HepG2 (cell line): ENCODE measurements at regions not wholly inside any gene's neighbourhood (a gene's known extent, or its start where the extent isn't known, plus 50 kb on each side); places are given as distances from the start of the nearest gene placed in this dataset.

Source experiments
- BCL6 ChIP-seq: IDR thresholded peaks from 2 replicates; pipeline ENCODE4 v1.6.1; 2016; ENCODE audit warnings: missing genetic modification reagents, missing compliant biosample characterization
- FOXP4 ChIP-seq: sonication (generic); formaldehyde crosslinking; IDR thresholded peaks from 2 replicates; pipeline ENCODE4 v1.4.0; 2020; ENCODE audit warnings: missing genetic modification reagents
- KAT2B ChIP-seq: fragments of 150-350 bp; IDR thresholded peaks from 2 replicates; pipeline ENCODE4 v1.6.1; 2014; ENCODE audit warnings: low read depth, low read length, borderline replicate concordance
- PAWR ChIP-seq: sonication (generic); formaldehyde crosslinking; IDR thresholded peaks from 2 replicates; pipeline ENCODE4 v1.4.0; 2020; ENCODE audit warnings: missing genetic modification reagents, mild to moderate bottlenecking, borderline replicate concordance
- SUZ12 ChIP-seq: fragments of 150-350 bp; IDR thresholded peaks from 2 replicates; pipeline ENCODE4 v1.6.1; 2014; ENCODE audit warnings: low read depth, low read length
- ZBTB20 ChIP-seq: sonication (generic); formaldehyde crosslinking; IDR thresholded peaks from 2 replicates; pipeline ENCODE4 v1.8.1; 2023; ENCODE audit warnings: missing genetic modification reagents, low read depth, mild to moderate bottlenecking, borderline replicate concordance
- ZFP36L1 ChIP-seq: sonication (generic); formaldehyde crosslinking; IDR thresholded peaks from 2 replicates; pipeline ENCODE4 v1.8.0; 2022; ENCODE audit warnings: mild to moderate bottlenecking, missing genetic modification reagents, moderate library complexity
- ZNF234 ChIP-seq: sonication (generic); formaldehyde crosslinking; conservative IDR thresholded peaks from 2 replicates; pipeline ENCODE4 v1.5.1; 2020; ENCODE audit warnings: mild to moderate bottlenecking, missing genetic modification reagents
- ZNF543 ChIP-seq: sonication (generic); formaldehyde crosslinking; IDR thresholded peaks from 2 replicates; pipeline ENCODE4 v1.4.0; 2020; ENCODE audit warnings: mild to moderate bottlenecking, missing genetic modification reagents
- ZNF703 ChIP-seq: sonication (generic); formaldehyde crosslinking; IDR thresholded peaks from 2 replicates; pipeline ENCODE4 v1.5.1; 2020; ENCODE audit warnings: missing genetic modification reagents, mild to moderate bottlenecking, moderate library complexity, borderline replicate concordance
- ZXDC ChIP-seq: sonication (generic); formaldehyde crosslinking; IDR thresholded peaks from 2 replicates; pipeline ENCODE4 v1.5.0; 2020; ENCODE audit warnings: mild to moderate bottlenecking, missing genetic modification reagents
- TF ChIP-seq, protein P1 (sequence below): sonication (generic); formaldehyde crosslinking; IDR thresholded peaks from 2 replicates; pipeline ENCODE4 v1.4.0; 2020; ENCODE audit warnings: mild to moderate bottlenecking, missing genetic modification reagents, borderline replicate concordance
- TF ChIP-seq, protein P2 (sequence below): sonication (generic); formaldehyde crosslinking; IDR thresholded peaks from 2 replicates; pipeline ENCODE4 v1.4.0; 2020; ENCODE audit warnings: missing genetic modification reagents

GRCh38 chr7:85765698-85766298 is 578.9 kb upstream of the SEMA3D start (continued):
- peak; percentile 69 for TF ChIP-seq FOXP4 (CRISPR knock-in tag)
- TF ChIP-seq, protein P1, sequence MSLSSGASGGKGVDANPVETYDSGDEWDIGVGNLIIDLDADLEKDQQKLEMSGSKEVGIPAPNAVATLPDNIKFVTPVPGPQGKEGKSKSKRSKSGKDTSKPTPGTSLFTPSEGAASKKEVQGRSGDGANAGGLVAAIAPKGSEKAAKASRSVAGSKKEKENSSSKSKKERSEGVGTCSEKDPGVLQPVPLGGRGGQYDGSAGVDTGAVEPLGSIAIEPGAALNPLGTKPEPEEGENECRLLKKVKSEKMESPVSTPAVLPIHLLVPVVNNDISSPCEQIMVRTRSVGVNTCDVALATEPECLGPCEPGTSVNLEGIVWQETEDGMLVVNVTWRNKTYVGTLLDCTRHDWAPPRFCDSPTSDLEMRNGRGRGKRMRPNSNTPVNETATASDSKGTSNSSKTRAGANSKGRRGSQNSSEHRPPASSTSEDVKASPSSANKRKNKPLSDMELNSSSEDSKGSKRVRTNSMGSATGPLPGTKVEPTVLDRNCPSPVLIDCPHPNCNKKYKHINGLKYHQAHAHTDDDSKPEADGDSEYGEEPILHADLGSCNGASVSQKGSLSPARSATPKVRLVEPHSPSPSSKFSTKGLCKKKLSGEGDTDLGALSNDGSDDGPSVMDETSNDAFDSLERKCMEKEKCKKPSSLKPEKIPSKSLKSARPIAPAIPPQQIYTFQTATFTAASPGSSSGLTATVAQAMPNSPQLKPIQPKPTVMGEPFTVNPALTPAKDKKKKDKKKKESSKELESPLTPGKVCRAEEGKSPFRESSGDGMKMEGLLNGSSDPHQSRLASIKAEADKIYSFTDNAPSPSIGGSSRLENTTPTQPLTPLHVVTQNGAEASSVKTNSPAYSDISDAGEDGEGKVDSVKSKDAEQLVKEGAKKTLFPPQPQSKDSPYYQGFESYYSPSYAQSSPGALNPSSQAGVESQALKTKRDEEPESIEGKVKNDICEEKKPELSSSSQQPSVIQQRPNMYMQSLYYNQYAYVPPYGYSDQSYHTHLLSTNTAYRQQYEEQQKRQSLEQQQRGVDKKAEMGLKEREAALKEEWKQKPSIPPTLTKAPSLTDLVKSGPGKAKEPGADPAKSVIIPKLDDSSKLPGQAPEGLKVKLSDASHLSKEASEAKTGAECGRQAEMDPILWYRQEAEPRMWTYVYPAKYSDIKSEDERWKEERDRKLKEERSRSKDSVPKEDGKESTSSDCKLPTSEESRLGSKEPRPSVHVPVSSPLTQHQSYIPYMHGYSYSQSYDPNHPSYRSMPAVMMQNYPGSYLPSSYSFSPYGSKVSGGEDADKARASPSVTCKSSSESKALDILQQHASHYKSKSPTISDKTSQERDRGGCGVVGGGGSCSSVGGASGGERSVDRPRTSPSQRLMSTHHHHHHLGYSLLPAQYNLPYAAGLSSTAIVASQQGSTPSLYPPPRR = peak; percentile 28; the same call in 1 of the 2 replicates
- TF ChIP-seq, protein P2, sequence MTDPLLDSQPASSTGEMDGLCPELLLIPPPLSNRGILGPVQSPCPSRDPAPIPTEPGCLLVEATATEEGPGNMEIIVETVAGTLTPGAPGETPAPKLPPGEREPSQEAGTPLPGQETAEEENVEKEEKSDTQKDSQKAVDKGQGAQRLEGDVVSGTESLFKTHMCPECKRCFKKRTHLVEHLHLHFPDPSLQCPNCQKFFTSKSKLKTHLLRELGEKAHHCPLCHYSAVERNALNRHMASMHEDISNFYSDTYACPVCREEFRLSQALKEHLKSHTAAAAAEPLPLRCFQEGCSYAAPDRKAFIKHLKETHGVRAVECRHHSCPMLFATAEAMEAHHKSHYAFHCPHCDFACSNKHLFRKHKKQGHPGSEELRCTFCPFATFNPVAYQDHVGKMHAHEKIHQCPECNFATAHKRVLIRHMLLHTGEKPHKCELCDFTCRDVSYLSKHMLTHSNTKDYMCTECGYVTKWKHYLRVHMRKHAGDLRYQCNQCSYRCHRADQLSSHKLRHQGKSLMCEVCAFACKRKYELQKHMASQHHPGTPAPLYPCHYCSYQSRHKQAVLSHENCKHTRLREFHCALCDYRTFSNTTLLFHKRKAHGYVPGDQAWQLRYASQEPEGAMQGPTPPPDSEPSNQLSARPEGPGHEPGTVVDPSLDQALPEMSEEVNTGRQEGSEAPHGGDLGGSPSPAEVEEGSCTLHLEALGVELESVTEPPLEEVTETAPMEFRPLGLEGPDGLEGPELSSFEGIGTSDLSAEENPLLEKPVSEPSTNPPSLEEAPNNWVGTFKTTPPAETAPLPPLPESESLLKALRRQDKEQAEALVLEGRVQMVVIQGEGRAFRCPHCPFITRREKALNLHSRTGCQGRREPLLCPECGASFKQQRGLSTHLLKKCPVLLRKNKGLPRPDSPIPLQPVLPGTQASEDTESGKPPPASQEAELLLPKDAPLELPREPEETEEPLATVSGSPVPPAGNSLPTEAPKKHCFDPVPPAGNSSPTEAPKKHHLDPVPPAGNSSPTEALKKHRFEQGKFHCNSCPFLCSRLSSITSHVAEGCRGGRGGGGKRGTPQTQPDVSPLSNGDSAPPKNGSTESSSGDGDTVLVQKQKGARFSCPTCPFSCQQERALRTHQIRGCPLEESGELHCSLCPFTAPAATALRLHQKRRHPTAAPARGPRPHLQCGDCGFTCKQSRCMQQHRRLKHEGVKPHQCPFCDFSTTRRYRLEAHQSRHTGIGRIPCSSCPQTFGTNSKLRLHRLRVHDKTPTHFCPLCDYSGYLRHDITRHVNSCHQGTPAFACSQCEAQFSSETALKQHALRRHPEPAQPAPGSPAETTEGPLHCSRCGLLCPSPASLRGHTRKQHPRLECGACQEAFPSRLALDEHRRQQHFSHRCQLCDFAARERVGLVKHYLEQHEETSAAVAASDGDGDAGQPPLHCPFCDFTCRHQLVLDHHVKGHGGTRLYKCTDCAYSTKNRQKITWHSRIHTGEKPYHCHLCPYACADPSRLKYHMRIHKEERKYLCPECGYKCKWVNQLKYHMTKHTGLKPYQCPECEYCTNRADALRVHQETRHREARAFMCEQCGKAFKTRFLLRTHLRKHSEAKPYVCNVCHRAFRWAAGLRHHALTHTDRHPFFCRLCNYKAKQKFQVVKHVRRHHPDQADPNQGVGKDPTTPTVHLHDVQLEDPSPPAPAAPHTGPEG (CRISPR knock-in tag) = no peak
- TF ChIP-seq BCL6 = no peak
- no peak for TF ChIP-seq ZFP36L1 (CRISPR knock-in tag)
- TF ChIP-seq ZNF234 (CRISPR knock-in tag) = no peak
- TF ChIP-seq ZNF543 (CRISPR knock-in tag) = no peak
- no peak for TF ChIP-seq ZBTB20
- TF ChIP-seq PAWR = no peak
- TF ChIP-seq ZXDC = no peak
- TF ChIP-seq SUZ12 = no peak
- no peak for TF ChIP-seq KAT2B
- no peak for TF ChIP-seq ZNF703
